ENCODE measurements at regions not wholly inside any gene's neighbourhood (a gene's known extent, or its start where the extent isn't known, plus 50 kb on each side); places are given as distances from the start of the nearest gene placed in this dataset.

GRCh38 chr7:153385502-153385901 is 626.0 kb downstream of the ACTR3B start:
- Histone ChIP-seq H3K4me3 (ENCODE audit: low read depth in 1 of 3, low read length in 3 of 3) (no peak overlapping the region), H3K9ac (ENCODE audit: low read depth in 1 of 2, low read length in 2 of 2) (no peak overlapping the region), H3K27me3 (ENCODE audit: control insufficient read depth in 4 of 4, insufficient read depth in 4 of 4, low read length in 3 of 4) (no peaks in the 10 kb centered on the region), H3K36me3 (ENCODE audit: control insufficient read depth in 4 of 4, insufficient read depth in 3 of 4, low read depth in 1 of 4, low read length in 3 of 4) (no peaks in the 10 kb centered on the region), H3K9me3 (ENCODE audit: control insufficient read depth in 4 of 4, low read length in 3 of 4) (peaks cover 0 to 2% (median 0%) of the 10 kb centered on the region in 4 donors), H3K27ac (ENCODE audit: low read depth in 1 of 2, low read length in 2 of 2) (no peak overlapping the region), H3K4me1 (ENCODE audit: control insufficient read depth in 4 of 4, insufficient read depth in 4 of 4, low read length in 3 of 4) (peaks cover 0 to 5% (median 0%) of the 10 kb centered on the region in 4 donors)
- no peak for DNase-seq (ENCODE audit: low spot score)
- TF ChIP-seq ATF3 (IDR thresholded peaks at IDR 0.05) (no peak), FOXA2 (IDR thresholded peaks at IDR 0.05) (no peak), RAD21 (IDR thresholded peaks at IDR 0.05) (no peak), ZBTB33 (IDR thresholded peaks at IDR 0.05) (no peak), MAX (IDR thresholded peaks at IDR 0.05) (no peak), CTCF (IDR thresholded peaks at IDR 0.05; ENCODE audit: low read depth, low read length, missing input control) (no peak), FOXA1 (IDR thresholded peaks at IDR 0.05) (no peak), NR2F2 (IDR thresholded peaks at IDR 0.05) (no peak)
- 38% methylated on average over 2 of the region's 2 CpGs for WGBS

- TF ChIP-seq YY1 (IDR thresholded peaks at IDR 0.05): no peak
- TF ChIP-seq HNF4G (IDR thresholded peaks at IDR 0.05): no peak
- TF ChIP-seq CTCF (IDR thresholded peaks at IDR 0.05; ENCODE audit: low read depth, low read length, missing input control): no peak
- TF ChIP-seq RAD21 (IDR thresholded peaks at IDR 0.05): no peak
- no peak for TF ChIP-seq ATF3 (IDR thresholded peaks at IDR 0.05)
- TF ChIP-seq REST (IDR thresholded peaks at IDR 0.05): no peak
- no peak for TF ChIP-seq FOXA1 (IDR thresholded peaks at IDR 0.05)
- no peak for TF ChIP-seq JUND (IDR thresholded peaks at IDR 0.05)
- no peak for TF ChIP-seq ZBTB33 (IDR thresholded peaks at IDR 0.05)
- TF ChIP-seq GABPA (IDR thresholded peaks at IDR 0.05 in 1 of 2, conservative IDR thresholded peaks at IDR 0.05 in 1 of 2): no peak
- no peak for TF ChIP-seq HNF4A (conservative IDR thresholded peaks at IDR 0.05)
- no peak for TF ChIP-seq NR2F2 (IDR thresholded peaks at IDR 0.05)
- no peak for TF ChIP-seq MAX (IDR thresholded peaks at IDR 0.05)
- no peak for TF ChIP-seq FOXA2 (IDR thresholded peaks at IDR 0.05)
- Histone ChIP-seq H3K36me3 (ENCODE audit: control insufficient read depth in 4 of 4, insufficient read depth in 3 of 4, low read depth in 1 of 4, low read length in 3 of 4) (no peaks in the 10 kb centered on the region), H3K27me3 (ENCODE audit: control insufficient read depth in 4 of 4, insufficient read depth in 4 of 4, low read length in 3 of 4) (no peaks in the 10 kb centered on the region), H3K9me3 (ENCODE audit: control insufficient read depth in 4 of 4, low read length in 3 of 4) (peaks cover 0 to 2% (median 0%) of the 10 kb centered on the region in 4 donors), H3K9ac (ENCODE audit: low read depth in 1 of 2, low read length in 2 of 2) (no peak overlapping the region), H3K4me3 (ENCODE audit: low read depth in 1 of 3, low read length in 3 of 3) (no peak overlapping the region), H3K4me1 (ENCODE audit: control insufficient read depth in 4 of 4, insufficient read depth in 4 of 4, low read length in 3 of 4) (peaks cover 0 to 1% (median 0%) of the 10 kb centered on the region in 4 donors), H3K27ac (ENCODE audit: low read depth in 1 of 2, low read length in 2 of 2) (no peak overlapping the region)
- DNase-seq (ENCODE audit: low spot score): no peak
- WGBS: 54% methylated on average over 10 of the region's 10 CpGs
Measured at GRCh38 chr7:153386556-153386955, 627.0 kb downstream of the ACTR3B start.

Measured in liver (tissue), 8 donors.